ENCODE measurements at regions not wholly inside any gene's neighbourhood (a gene's known extent, or its start where the extent isn't known, plus 50 kb on each side); places are given as distances from the start of the nearest gene placed in this dataset.

GRCh38 chr2:59528525-59528924 lies 1024.9 kb downstream of the BCL11A start:
- no peak for DNase-seq

GRCh38 chr2:59502981-59503380 lies 1050.5 kb downstream of the BCL11A start:
- no peak for DNase-seq

DNA sequence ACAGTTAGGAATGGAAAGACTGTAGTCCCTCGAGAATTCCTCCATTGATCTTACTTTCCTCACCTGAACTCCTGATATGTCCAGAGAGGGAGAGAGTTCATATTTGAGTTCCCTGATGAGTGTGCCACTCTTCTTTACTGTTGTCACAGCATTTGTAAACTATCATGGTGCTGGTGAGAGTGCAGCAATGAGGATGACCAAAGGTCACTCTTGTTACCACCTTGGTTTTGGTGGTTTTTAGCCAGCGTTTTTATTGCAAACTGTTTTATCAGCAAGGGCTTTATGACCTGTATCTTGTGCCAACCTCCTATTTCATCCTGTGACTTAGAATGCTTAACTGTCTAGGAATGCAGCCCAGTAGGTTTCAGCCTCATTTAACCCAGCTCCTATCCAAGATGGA lies 1062.5 kb downstream of the BCL11A start:
- DNase-seq, result no peak

GRCh38 chr2:59490192-59490591 lies 1063.3 kb downstream of the BCL11A start:
- no peak for DNase-seq

GRCh38 chr2:59484673-59485072 lies 1068.8 kb downstream of the BCL11A start:
- DNase-seq, result no peak

DNA sequence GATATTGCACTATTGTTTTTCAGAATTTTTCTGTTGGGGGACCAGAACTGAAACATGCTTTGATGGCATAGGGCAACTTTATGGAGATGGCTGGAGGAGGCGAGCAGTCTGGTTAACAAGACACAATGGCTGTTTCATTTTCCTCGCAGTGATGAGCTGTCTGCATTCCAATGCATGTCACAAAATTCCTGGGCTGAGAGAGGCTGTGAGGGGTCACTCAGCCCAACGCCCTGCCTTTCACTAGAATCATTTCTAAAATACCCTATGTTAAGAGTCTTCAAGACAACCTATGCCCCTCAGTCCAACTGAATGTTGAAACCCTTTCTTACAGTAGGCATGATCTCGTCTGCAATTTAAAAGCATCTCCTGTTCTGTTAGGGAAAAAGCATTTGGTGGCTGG lies 1090.0 kb downstream of the BCL11A start:
- no peak for DNase-seq

DNA sequence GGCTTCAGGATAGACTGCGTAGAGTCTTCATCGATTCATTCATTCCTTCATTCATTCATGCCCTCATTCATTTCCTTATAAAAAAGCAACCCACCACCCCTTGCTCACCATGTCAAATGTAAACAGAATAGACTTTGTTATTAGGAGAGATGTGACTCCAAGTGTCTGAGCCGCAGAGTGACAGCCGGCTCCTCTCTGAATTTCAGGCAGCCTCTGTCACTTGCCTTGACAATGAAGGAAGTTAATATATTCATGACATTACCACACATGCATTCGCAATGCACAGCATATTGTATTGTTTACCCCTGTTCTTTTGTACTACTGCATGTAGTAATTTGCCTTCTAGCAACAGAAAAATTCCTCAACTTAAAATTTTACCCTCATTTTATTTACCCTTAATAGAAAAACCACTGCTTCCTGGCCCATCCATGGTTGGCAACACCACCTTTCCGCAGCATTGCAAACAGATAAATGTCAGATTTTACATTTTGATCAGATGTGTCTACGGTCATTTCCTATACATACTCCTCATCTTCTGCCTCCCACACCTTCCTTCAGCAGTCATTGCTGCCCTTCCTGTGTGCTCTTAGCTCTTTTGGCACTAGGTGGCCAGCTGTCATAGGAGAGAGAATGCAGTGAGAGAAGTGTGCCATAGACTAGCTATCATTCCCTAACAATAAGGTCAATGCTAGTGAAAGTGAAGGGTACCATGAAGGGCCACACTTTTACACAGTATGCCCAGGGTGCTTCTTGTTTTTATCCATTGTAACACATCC lies 1090.8 kb downstream of the BCL11A start:
- DNase-seq, result no peak

DNA sequence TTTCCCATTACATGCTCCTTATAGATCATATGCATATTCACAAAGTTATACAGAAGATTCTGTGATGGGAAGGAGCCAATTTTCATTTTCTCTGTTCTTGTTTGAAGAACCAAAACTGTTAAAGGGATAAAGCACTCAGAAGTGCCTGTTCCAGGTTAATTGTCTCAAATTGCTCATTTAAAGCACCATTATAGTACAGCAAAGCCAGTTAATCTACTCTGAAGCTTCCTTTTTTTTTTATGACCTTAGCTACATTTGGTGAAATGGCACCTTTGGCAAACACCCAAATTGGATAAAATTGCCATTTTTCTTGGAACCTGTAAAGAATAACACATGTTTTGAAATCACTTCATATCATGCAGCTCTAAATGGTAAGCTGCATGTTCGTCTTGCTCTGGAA lies 1092.3 kb downstream of the BCL11A start:
- no peak for DNase-seq

DNA sequence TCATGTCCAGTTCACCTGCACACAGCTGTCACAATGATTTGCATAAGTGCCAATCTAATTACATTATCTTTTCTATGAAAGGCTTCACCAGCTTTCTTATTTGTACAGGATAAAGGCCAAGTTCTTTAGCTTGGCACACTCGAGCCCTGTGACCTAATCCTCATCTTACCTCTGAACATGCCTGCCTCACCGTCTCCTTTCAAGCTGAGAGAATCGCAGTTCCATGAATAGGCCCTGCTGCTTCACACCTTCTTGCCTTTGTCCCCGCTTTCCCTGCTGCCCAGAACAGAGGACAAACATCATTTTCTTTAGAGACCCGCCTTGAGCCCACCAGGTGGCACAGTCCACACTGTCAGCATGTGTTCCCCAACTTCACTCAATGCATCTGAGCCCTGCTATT lies 1094.7 kb downstream of the BCL11A start:
- DNase-seq, result peak; percentile 83

- DNase-seq, result no peak
These were observed 1097.2 kb downstream of the BCL11A start for GRCh38 chr2:59456285-59456684.

- no peak for DNase-seq
These were observed 1104.2 kb downstream of the BCL11A start for GRCh38 chr2:59449274-59449673.

- DNase-seq, result no peak
These were observed 1113.0 kb downstream of the BCL11A start for GRCh38 chr2:59440491-59440890.

DNA sequence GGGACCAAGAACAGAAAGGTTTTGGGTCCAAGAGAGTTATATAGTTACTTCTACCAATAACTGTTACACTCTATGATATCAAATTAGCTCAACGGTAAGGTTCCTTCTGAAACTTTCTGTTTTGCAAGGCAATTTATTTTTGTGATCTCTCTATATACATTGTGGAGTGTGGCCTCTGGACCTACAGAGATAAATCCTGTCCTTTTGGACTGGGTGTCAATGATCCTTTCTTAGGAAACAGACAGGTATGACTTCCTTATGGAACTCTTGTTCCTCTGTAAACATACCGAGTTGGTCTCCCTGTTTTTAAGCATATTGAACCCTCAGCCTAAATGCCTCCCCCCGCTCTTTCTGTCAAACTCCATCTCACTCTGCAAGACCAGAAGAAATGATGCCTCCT lies 1117.8 kb downstream of the BCL11A start:
- no peak for DNase-seq

DNA sequence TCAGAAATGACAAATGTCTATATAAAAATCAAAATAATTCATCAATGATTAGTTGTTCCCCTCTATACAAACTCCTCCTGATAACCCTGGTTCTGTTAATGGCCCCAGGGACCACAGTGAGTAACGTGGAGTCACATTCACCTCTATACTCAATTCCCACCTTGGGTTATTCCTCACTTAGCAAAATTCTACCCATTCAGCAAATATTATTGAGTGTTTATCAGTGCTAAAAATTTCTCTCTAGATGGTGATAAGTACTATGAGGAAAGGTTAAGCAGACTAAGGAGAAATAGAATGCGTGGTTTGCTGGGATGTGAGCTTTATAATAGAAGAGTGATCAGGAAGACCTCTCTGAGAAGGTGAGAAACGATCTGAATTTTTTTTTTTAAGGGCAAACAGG lies 1124.5 kb downstream of the BCL11A start:
- no peak for DNase-seq

DNA sequence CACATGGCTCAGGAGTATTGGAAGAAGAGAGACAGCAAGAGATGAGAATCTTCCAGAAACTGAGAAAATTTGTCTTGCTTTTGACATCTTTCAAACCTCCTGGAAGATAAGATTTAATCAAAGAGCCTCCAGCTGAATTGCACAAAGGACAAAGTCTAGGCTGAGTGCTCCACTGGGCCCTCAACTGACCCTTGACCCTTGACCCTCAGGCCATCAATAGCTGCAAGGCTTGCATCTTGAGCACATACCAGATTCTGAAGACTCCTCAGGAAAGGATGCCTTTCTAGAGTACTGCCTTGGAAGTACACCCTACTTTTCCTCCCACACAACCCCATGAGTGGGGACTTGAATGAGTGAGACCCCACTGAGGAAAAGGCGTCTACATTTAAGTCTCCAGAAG lies 1125.5 kb downstream of the BCL11A start:
- DNase-seq, result no peak

- DNase-seq, result no peak
These were observed 1128.2 kb downstream of the BCL11A start for GRCh38 chr2:59425247-59425646.

DNA sequence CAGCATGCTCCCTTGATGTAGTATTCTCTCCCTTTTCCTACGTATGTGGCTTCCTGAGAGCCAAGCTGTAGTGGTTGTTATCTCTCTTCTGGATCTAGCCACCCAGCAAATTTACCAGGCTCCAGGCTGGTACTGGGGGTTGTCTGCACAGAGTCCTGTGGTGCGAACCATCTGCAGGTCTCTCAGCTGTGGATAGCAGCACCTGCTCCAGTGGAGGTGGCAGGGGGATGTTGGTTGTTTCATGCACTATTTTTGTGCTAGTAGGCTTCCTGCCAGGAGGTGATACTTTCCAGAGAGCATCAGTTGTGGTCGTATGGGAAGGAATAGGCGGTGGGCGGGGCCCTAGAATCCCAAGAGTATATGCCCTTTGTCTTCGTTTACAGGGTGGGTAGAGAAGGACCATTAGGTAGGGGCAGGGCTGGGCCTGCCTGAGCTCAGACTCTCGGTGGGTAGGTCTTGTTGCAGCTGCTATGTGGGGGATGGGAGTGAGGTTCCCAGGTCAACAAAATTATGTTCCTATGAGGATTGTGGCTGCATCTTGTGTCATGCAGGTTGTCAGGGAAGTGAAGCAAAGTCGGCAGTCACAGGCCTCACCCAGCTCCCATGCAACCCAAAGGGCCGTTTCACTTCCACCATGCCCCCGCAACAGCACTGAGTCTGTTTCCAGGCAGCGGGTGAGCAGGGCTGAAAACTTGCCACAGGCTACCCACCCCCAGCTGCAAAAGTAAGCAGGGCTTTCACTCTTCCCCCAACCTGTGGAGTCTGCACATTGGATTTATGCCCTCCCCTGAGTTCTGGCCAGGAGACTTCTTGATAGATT lies 1139.5 kb downstream of the BCL11A start:
- peak; percentile 95 for DNase-seq

DNA sequence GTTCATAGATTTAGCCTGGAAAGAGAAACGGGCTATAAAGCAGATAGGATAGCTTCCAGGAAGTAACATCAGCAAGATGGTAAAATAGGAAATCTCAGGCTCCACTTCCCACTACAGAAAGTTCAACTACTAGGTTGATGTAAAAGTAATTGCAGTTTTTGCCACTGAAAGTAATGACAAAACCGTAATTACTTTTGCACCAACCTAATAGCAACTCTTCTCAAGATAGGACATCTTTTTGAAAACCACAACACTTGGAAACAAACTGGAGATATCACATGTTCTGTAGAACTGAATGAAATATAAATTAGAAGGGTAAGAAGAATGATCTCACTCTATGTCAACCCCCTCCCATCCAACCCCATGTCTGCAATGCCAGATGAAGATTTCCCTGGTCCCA lies 1154.3 kb downstream of the BCL11A start:
- DNase-seq, result no peak

DNA sequence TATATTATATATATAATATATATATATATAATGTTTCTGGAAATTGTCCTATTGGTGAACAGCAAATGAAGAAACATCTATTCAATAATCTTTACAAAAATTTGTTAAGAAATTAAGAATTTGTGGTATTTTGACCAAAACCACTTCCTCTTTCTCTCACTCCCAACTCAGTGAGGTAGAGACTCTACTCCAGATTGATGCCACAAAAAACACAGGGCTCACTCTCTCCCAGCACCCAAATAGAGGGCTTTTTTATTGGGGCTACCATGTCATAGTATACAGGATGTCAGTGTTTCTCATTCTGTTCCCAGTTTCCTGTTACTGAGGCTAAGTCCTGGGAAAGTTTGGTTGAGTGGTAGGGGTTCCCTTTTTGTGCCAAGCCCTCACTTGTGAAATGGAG lies 1155.4 kb downstream of the BCL11A start:
- DNase-seq, result no peak

- DNase-seq, result no peak
These were observed 1154.0 kb upstream of the FANCL start for GRCh38 chr2:59395119-59395518.

- no peak for DNase-seq
These were observed 1150.8 kb upstream of the FANCL start for GRCh38 chr2:59391896-59392295.

- DNase-seq, result no peak
These were observed 1149.5 kb upstream of the FANCL start for GRCh38 chr2:59390581-59390980.

DNA sequence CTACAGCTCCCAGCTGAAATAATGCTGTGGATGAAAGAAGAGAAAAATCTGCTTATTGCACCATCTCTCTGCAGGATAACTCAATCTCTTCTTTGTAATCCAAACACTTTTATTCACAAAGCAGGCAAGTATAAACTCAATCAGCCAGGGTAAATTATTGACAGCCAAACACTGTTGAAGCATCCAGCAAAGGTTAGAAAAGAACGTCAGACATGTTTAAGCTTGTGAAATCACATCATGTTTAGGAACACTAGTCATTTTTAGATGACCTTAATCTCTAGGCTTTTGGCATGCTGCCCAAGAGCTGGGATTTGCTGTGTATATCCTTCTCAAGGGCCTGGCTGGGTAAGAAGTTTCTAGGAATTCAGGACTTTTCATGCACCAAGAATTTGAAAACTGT lies 1148.1 kb upstream of the FANCL start:
- DNase-seq, result peak; percentile 37

DNA sequence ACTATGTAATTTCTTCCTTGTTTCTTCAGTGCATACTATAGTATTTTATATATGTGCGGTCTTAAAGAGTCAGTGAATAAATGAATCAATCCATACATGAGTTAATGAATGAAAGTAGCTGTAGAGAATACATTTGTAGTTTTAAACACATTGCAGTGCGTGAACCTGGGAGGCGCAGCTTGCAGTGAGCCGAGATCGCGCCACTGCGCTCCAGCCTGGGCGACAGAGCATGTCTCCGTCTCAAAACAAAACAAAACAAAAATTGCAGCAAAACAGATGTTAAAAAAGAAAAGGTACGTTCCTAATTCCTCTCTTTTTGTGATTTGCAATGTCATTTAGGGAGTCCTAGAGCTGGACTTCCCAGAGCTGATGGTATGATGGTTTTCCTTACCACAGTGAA lies 1144.8 kb upstream of the FANCL start:
- DNase-seq, result no peak
